ENCODE measurements at regions not wholly inside any gene's neighbourhood (a gene's known extent, or its start where the extent isn't known, plus 50 kb on each side); places are given as distances from the start of the nearest gene placed in this dataset.

DNA sequence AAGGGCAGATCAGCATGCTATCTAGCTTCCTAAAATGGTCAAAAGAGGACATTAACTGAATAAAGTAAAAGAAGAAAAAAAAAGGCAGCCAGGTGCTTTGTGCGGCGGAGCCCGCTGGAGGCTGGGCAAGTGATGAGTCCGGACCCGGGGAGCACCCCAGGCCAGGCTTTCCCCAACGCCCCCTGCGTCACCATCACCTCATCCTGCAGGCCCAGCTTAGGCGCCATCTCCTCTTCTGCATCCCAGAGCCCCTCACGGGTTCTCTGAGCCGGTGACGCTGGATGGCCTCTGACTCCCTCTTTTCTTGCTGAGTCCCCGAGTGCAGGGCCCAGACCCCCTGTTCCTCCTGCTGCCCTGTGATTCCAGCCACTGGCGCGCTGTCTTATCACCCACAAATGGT, 250.1 kb downstream of the TBXT start:
- Histone ChIP-seq H3K79me2 (replicated peaks; ENCODE audit: insufficient read depth) (no peaks in the 10 kb centered on the region), H3K27ac (ENCODE audit: low read depth) (no peak overlapping the region), H3K4me3 (no peak overlapping the region), H3K4me1 (ENCODE audit: insufficient read depth) (no peaks in the 10 kb centered on the region), H3K27me3 (ENCODE audit: insufficient read depth) (no peaks in the 10 kb centered on the region), H2AFZ (no peak overlapping the region), H3K36me3 (ENCODE audit: insufficient read depth) (no peaks in the 10 kb centered on the region), H4K20me1 (replicated peaks; ENCODE audit: insufficient read depth) (no peaks in the 10 kb centered on the region), H3K9me2 (ENCODE audit: insufficient read depth) (0 out of 2 replicates have a peak, but pooled peaks cover 11% of the 10 kb centered on the region), H3F3A (replicated peaks; ENCODE audit: low read depth) (no peaks in the 10 kb centered on the region), H3K4me2 (no peak overlapping the region)
- no peaks in the 10 kb centered on the region for H3K36me3 Mint-ChIP-seq (ENCODE audit: low read depth)
- TF ChIP-seq CTCF (conservative IDR thresholded peaks at IDR 0.05; ENCODE audit: low read depth in 2 of 2) (no peak), REST (IDR thresholded peaks at IDR 0.05; ENCODE audit: unreplicated experiment) (no peak), EZH2phosphoT487 (IDR thresholded peaks at IDR 0.05; ENCODE audit: unreplicated experiment) (no peak), POLR2AphosphoS5 (IDR thresholded peaks at IDR 0.05; ENCODE audit: low read depth) (no peak), ZNF462 (CRISPR knock-in tag; IDR thresholded peaks at IDR 0.05) (no peak), JUNB (IDR thresholded peaks at IDR 0.05; ENCODE audit: unreplicated experiment) (no peak), ZNF331 (CRISPR knock-in tag; IDR thresholded peaks at IDR 0.05; ENCODE audit: low read depth) (no peak), NANOG (IDR thresholded peaks at IDR 0.05; ENCODE audit: borderline replicate concordance) (no peak), ZNF114 (CRISPR knock-in tag; IDR thresholded peaks at IDR 0.05) (no peak), CREB1 (CRISPR knock-in tag; IDR thresholded peaks at IDR 0.05; ENCODE audit: low read depth) (no peak), EZH2 (IDR thresholded peaks at IDR 0.05; ENCODE audit: low read depth, unreplicated experiment) (no peak), STAT1 (IDR thresholded peaks at IDR 0.05; ENCODE audit: unreplicated experiment) (no peak)
- TF ChIP-seq, protein P1, sequence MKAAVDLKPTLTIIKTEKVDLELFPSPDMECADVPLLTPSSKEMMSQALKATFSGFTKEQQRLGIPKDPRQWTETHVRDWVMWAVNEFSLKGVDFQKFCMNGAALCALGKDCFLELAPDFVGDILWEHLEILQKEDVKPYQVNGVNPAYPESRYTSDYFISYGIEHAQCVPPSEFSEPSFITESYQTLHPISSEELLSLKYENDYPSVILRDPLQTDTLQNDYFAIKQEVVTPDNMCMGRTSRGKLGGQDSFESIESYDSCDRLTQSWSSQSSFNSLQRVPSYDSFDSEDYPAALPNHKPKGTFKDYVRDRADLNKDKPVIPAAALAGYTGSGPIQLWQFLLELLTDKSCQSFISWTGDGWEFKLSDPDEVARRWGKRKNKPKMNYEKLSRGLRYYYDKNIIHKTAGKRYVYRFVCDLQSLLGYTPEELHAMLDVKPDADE (IDR thresholded peaks at IDR 0.05) = no peak
- no peak overlapping the region for H3K27ac Mint-ChIP-seq
- peaks cover 5% of the 10 kb centered on the region; the same call in 1 of the 3 replicates for H3K4me1 Mint-ChIP-seq
- H3K27me3 Mint-ChIP-seq (ENCODE audit: insufficient read depth, low read depth, poor library complexity) = no peaks in the 10 kb centered on the region
- no peaks in the 10 kb centered on the region for H3K9me3 Mint-ChIP-seq
- no peak for DNase-seq (ENCODE audit: low spot score)
- no peak overlapping the region for H3K4me3 Mint-ChIP-seq
- ATAC-seq = no peak

Measured in GM23338 (cell line).